CD4-positive, alpha-beta T cell (primary cell): ENCODE measurements at regions not wholly inside any gene's neighbourhood (a gene's known extent, or its start where the extent isn't known, plus 50 kb on each side); places are given as distances from the start of the nearest gene placed in this dataset.

Source experiments
- ATAC-seq: fragments of 200-7000 bp; cut with Tn5 transposase; one replicate; pipeline ENCODE4 v1.10.0; 2022; ENCODE audit warnings: mild to moderate bottlenecking; ENCODE audit not compliant: poor library complexity
- CTCF ChIA-PET: fragments of 350-600 bp; sonication (Branson Sonifier 250); formaldehyde crosslinking; loops from one replicate; lab custom pipeline; 2021; ENCODE audit warnings: antibody characterized with exemption, inconsistent platforms; lab: Charles Lee
- POLR2A ChIA-PET: fragments of 350-600 bp; sonication (Branson Sonifier 250); formaldehyde crosslinking; loops from one replicate; lab custom pipeline; 2021; ENCODE audit warnings: antibody characterized with exemption, inconsistent platforms; lab: Charles Lee
- DNase-seq, 14 experiments: peaks; one replicate each; pipeline ENCODE4 v3.0.0-alpha.2; 2013 to 2020; ENCODE audit warnings: mixed read lengths in 2 of 14
- H3K27ac ChIP-seq, 2 donors: one replicate each; pipeline versions ENCODE4 v1.5.1 to v1.7.0; 2013; ENCODE audit warnings: low read length in 2 of 2, low read depth in 1 of 2, mild to moderate bottlenecking in 1 of 2
- H3K27me3 ChIP-seq, 2 experiments: 1 replicate in 1 of 2; 2 replicates in 1 of 2; pipeline versions ENCODE4 v1.6.1 to v1.7.0; 2013; ENCODE audit warnings: low read length in 2 of 2, control low read depth in 1 of 2, mild to moderate bottlenecking in 1 of 2, moderate library complexity in 1 of 2; ENCODE audit not compliant: insufficient read depth in 2 of 2, control insufficient read depth in 1 of 2
- H3K36me3 ChIP-seq: one replicate; pipeline ENCODE4 v1.6.1; 2013; ENCODE audit warnings: low read length, control low read depth; ENCODE audit not compliant: insufficient read depth
- H3K4me1 ChIP-seq: one replicate; pipeline ENCODE4 v1.6.1; 2013; ENCODE audit warnings: low read length, control low read depth; ENCODE audit not compliant: insufficient read depth
- H3K4me3 ChIP-seq: one replicate; pipeline ENCODE4 v1.5.1; 2013; ENCODE audit warnings: mild to moderate bottlenecking, low read length, moderate library complexity
- H3K9me3 ChIP-seq, 2 experiments: 1 replicate in 1 of 2; 2 replicates in 1 of 2; pipeline versions ENCODE4 v1.6.1 to v1.7.0; 2013; ENCODE audit warnings: low read length in 2 of 2, mild to moderate bottlenecking in 2 of 2, control low read depth in 1 of 2, moderate library complexity in 1 of 2; ENCODE audit not compliant: control insufficient read depth in 1 of 2, insufficient read depth in 1 of 2
- H3K27ac Mint-ChIP-seq: one replicate; pipeline ENCODE4 v1.8.0; 2020; ENCODE audit warnings: mixed read lengths
- H3K27me3 Mint-ChIP-seq: one replicate; pipeline ENCODE4 v1.8.0; 2021; ENCODE audit warnings: mixed read lengths
- H3K36me3 Mint-ChIP-seq: one replicate; pipeline ENCODE4 v1.8.0; 2021; ENCODE audit warnings: low read depth, mixed read lengths
- H3K4me1 Mint-ChIP-seq: one replicate; pipeline ENCODE4 v1.8.0; 2021; ENCODE audit warnings: low read depth, mixed read lengths
- H3K4me3 Mint-ChIP-seq: one replicate; pipeline ENCODE4 v1.8.0; 2020; ENCODE audit warnings: mild to moderate bottlenecking, mixed read lengths
- H3K9me3 Mint-ChIP-seq: one replicate; pipeline ENCODE4 v1.8.0; 2020; ENCODE audit warnings: mixed read lengths
- intact Hi-C, 2 experiments: fragments of 100-400 bp; cut with DNase I in 1 of 2; cut with micrococcal nuclease in 1 of 2; formaldehyde crosslinking; loops; one replicate each; pipeline versions ENCODE4 v1.15.1 to v1.9.0; 2023 to 2025; cut with DNase I, micrococcal nuclease
- TF ChIP-seq, protein P1 (sequence below): fragments of 200-600 bp; IDR thresholded peaks from one replicate; pipeline ENCODE4 v1.8.0; 2022; ENCODE audit warnings: antibody characterized with exemption, mild to moderate bottlenecking

DNA sequence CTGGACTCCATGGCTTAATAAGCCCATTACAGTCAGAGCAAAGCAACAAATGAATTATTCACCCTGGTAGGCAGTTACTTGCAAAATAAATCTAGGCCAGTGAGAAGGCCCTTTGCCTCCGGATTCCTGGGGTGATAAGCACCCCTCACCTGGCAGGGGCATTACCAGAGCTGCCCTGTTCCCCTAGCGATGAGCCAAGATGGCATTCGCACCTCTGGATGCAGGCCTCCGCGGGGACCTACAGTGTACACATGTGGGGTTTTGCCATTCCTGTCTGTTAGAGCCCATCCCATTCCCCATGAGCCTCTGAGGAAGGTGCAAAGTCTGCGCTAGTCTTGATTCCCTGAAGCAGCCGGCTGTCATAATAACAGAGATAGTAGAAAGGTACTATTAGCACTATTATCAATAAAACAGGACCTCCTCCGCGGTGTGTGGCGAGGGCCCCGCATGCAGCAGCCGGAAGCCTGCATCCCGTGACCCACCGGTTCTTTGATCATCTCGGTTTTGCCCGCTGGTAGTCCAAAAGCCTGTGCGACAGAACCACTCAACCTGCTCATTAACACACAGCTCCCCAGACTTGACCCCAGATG lies 344.3 kb downstream of the BRD1 start:
- ChIA-PET POLR2A (no interaction called here), CTCF (no interaction called here)
- no peak overlapping the region for H3K4me3 Mint-ChIP-seq
- TF ChIP-seq, protein P1, sequence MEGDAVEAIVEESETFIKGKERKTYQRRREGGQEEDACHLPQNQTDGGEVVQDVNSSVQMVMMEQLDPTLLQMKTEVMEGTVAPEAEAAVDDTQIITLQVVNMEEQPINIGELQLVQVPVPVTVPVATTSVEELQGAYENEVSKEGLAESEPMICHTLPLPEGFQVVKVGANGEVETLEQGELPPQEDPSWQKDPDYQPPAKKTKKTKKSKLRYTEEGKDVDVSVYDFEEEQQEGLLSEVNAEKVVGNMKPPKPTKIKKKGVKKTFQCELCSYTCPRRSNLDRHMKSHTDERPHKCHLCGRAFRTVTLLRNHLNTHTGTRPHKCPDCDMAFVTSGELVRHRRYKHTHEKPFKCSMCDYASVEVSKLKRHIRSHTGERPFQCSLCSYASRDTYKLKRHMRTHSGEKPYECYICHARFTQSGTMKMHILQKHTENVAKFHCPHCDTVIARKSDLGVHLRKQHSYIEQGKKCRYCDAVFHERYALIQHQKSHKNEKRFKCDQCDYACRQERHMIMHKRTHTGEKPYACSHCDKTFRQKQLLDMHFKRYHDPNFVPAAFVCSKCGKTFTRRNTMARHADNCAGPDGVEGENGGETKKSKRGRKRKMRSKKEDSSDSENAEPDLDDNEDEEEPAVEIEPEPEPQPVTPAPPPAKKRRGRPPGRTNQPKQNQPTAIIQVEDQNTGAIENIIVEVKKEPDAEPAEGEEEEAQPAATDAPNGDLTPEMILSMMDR = no peak
- peaks cover 0 to 2% of the 10 kb centered on the region in 2 experiments for H3K27me3 ChIP-seq
- no peak overlapping the region for H3K27ac ChIP-seq
- no peaks in the 10 kb centered on the region for H3K4me1 ChIP-seq
- intact Hi-C loops = no loop called here
- H3K4me1 Mint-ChIP-seq = no peaks in the 10 kb centered on the region
- ATAC-seq (no peak), DNase-seq (no peak)
- H3K9me3 Mint-ChIP-seq = no peaks in the 10 kb centered on the region
- H3K27ac Mint-ChIP-seq = no peak overlapping the region
- no peak overlapping the region for H3K4me3 ChIP-seq
- no peaks in the 10 kb centered on the region for H3K36me3 ChIP-seq
- no peaks in the 10 kb centered on the region for H3K36me3 Mint-ChIP-seq
- H3K27me3 Mint-ChIP-seq = no peaks in the 10 kb centered on the region
- no peaks in the 10 kb centered on the region for H3K9me3 ChIP-seq

DNA sequence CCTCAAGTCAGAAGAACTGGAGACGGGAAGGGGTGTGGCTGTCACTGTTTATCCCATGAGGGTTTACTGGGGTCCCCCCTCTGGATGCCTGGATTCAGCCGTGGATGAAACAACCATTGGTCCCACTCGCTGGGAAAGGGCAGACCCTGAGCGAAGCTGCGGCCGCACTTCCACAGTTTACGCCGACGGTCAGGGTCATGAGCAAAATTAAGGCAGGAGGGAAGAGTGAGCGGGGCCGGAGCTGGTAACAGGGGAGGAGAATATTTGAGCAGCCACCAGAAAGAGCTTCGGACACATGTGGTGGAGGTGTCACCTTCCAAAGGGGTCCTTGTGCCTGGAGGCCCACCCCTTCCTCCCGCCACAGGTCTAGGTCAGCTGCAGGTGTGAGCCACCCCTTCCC lies 344.9 kb downstream of the BRD1 start:
- no peaks in the 10 kb centered on the region for H3K4me1 ChIP-seq
- no peak overlapping the region for H3K27ac ChIP-seq
- no peaks in the 10 kb centered on the region for H3K4me1 Mint-ChIP-seq
- peaks cover 0 to 2% of the 10 kb centered on the region in 2 experiments for H3K27me3 ChIP-seq
- TF ChIP-seq, protein P1 = no peak
- ChIA-PET POLR2A (no interaction called here), CTCF (no interaction called here)
- no peak overlapping the region for H3K4me3 ChIP-seq
- DNase-seq = no peak
- ATAC-seq = no peak
- no peak overlapping the region for H3K4me3 Mint-ChIP-seq
- no peak overlapping the region for H3K27ac Mint-ChIP-seq
- no peaks in the 10 kb centered on the region for H3K36me3 Mint-ChIP-seq
- no peaks in the 10 kb centered on the region for H3K36me3 ChIP-seq
- no peaks in the 10 kb centered on the region for H3K9me3 ChIP-seq
- H3K27me3 Mint-ChIP-seq = no peaks in the 10 kb centered on the region
- no peaks in the 10 kb centered on the region for H3K9me3 Mint-ChIP-seq
- intact Hi-C loops = no loop called here

- no peaks in the 10 kb centered on the region for H3K36me3 ChIP-seq
- peaks cover 0 to 2% of the 10 kb centered on the region in 2 experiments for H3K27me3 ChIP-seq
- Mint-ChIP-seq H3K4me3 (no peak overlapping the region), H3K27ac (no peak overlapping the region), H3K36me3 (peaks cover 2% of the 10 kb centered on the region), H3K9me3 (no peaks in the 10 kb centered on the region), H3K27me3 (no peaks in the 10 kb centered on the region), H3K4me1 (no peaks in the 10 kb centered on the region)
- no peaks in the 10 kb centered on the region for H3K4me1 ChIP-seq
- no peak for DNase-seq
- CTCF ChIA-PET = no interaction called here
- H3K4me3 ChIP-seq = no peak overlapping the region
- POLR2A ChIA-PET = no interaction called here
- H3K9me3 ChIP-seq = peaks cover 0 to 5% of the 10 kb centered on the region in 2 experiments
- intact Hi-C loops = no loop called here
- TF ChIP-seq, protein P1 = no peak
- ATAC-seq = no peak
- H3K27ac ChIP-seq = no peak overlapping the region
Observed at GRCh38 chr22:49481659-49482399, 345.8 kb downstream of the BRD1 start.
